ENCODE measurements at regions not wholly inside any gene's neighbourhood (a gene's known extent, or its start where the extent isn't known, plus 50 kb on each side); places are given as distances from the start of the nearest gene placed in this dataset.

GRCh38 chr20:40808936-40809335 lies 119.9 kb upstream of the MAFB start:
- DNase-seq: no peak

DNA sequence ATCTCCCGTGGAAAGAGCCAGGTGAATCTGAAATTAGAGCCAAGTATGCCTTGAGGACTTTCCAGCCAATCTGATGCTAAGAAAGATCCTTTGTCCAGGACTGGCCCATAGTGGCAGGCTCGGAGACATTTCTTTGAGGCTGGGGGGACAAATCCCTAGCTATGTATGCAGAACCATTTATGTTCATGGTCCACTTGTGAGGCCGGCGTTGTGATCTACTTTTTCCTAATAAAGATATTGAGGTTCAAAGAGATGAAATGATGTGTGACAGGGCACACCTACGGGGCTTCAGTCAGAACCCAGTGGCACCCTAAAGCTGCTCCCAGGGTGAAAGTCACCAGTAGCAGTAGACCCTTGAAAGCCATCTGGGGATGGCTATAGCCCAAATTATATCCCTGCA lies 120.3 kb upstream of the MAFB start:
- no peak for DNase-seq

DNA sequence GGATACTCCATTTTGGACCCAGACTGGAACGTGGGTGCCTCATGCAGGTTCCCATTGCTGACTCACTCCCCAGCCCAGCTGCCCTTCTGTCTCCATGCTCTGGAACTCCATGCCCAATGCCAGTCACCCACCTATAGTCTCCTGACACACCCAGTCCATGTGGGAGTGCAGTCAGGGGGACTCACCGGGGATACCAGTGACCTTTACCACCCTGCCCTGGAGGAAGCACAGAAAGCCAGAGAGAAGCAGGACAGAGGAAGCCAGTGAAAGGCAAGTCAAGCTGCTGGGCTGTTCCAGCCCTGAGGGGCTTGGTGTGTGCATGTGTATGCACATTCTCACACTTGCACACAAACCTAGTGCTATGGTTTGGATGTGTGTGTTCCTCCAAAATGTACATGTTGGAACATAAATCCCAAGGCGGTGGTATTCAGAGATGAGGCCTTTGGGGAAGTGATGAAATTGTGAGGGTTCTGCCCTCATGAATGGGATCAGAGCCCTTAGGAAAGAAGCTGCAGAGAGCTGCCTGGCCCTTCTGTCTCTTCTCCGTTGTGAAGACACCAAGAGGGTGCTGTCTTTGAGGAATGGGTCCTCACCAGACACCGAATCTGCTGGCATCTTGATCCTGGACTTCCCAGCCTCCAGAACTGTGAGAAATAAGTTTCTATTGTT lies 121.4 kb upstream of the MAFB start:
- DNase-seq: no peak

DNA sequence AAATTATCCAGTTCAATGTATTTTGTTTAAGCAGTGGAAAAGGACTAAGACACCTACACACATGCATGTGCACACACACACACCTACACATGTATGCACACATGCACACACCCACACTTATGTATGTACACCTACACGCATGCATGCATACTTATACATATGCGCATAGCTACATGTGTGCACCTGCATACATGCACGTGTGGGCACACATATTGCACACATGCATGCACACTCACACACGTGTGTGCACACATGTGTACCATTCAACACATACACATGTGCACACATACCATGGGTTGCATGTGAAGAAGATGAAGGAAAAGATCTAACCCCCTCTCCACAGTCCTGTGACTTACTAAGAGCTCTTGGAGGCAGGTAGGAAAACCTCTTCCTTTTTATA lies 122.0 kb upstream of the MAFB start:
- DNase-seq: no peak

DNA sequence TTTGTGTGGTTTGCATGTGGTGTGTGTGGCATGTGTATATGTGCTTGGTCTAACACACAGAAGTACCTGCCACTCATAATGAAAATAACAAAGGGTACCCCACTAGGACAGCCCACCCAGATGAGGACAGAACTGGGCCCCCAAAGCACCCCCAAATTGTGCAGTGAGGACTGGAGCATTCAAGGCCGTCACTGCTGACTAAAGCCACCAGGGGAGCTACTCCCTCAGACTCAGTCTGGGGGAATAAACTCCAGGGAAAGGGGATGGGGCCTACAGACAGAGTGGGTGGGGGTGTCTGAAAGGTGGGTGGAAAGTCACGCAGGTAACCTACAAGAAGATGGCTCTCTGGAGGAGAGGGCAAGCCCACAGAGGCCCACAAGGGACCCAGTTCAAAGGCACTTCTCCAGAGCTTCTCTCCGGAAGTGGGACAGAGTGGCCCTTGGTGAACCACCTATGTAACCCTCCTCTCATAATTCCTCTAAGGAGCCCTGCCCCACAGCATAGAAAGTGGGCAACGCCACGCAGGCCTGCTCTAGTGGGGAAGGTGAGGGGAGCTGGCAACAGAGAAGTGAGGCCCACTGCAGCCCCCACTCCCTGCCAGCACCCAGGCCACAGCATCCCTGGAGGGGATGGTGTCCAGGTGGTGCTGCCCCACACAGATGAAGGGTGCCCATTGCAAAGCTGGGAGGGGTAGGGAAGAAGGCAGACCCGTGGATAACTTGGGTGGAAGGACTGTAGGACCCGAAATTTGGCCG lies 122.8 kb upstream of the MAFB start:
- DNase-seq: no peak

DNA sequence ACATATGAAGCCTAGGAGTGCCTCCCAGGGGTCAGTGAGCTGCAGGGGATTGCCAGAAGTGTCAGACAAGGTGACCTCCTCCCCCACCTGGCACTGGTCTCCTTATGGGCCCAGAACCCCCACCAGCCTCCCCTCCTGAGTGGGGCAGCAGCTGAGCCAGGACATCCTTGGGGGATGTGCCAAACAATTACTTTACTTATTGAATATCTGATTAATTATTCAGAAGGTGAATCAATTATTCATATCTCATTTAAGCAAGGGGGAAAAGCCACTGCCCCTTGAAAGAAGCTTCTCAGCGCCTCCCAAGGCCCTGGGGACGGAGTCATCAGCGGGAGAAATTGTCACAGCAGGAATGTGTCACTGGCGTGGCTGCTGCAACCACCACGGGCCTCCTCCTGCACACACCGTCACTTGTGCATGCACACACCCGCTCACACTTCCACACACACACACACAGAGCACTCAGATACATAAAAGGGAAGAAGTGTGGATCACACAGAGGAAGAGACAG lies 123.4 kb upstream of the MAFB start:
- no peak for DNase-seq

GRCh38 chr20:40813029-40813431 lies 124.0 kb upstream of the MAFB start:
- no peak for DNase-seq

DNA sequence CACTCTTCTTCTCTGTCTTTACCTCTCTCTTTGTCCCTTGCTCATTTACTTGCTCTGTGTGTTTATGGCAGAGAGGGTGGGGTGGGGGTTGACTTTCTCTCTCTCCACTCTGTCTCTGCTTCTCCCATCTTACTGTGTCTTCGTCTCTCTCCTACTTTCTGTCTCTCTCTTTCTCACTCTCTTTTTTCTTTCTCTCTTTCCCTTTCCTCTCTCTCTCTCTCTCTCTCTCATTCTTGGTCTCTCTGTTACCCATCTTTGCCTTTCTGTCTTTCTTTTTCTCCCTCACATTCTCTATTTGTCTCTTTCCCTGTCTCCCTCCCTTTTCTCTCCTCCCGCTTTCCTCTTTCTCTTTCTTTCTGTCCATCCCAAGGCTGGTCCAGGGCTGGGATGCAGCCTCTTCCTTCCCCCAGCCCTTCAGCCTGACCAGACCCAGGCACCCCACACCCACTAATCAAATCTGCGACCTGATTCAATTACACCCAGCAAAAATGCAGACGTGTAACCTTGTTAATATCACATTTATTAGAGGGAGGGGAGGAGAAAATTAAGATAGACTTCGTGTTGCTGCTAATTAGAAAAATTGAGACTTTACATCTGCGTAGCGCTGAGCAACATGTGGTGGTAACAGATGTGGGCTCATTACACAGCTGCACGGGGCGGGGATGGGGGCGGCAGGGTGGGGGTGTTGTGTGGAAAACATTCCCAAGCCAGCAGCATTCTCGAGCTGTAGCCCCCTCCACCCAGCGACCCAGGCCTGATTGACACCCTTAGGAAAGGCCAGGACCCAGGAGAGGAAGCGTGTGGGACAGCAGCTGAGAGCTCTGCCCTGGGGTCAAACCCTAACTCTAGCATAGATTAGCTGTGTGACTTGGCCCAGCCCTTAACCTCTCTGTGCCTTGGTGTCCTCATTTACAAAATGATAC lies 124.9 kb upstream of the MAFB start:
- DNase-seq: no peak

- DNase-seq: no peak
Measured at GRCh38 chr20:40814631-40814960, 125.6 kb upstream of the MAFB start.

DNA sequence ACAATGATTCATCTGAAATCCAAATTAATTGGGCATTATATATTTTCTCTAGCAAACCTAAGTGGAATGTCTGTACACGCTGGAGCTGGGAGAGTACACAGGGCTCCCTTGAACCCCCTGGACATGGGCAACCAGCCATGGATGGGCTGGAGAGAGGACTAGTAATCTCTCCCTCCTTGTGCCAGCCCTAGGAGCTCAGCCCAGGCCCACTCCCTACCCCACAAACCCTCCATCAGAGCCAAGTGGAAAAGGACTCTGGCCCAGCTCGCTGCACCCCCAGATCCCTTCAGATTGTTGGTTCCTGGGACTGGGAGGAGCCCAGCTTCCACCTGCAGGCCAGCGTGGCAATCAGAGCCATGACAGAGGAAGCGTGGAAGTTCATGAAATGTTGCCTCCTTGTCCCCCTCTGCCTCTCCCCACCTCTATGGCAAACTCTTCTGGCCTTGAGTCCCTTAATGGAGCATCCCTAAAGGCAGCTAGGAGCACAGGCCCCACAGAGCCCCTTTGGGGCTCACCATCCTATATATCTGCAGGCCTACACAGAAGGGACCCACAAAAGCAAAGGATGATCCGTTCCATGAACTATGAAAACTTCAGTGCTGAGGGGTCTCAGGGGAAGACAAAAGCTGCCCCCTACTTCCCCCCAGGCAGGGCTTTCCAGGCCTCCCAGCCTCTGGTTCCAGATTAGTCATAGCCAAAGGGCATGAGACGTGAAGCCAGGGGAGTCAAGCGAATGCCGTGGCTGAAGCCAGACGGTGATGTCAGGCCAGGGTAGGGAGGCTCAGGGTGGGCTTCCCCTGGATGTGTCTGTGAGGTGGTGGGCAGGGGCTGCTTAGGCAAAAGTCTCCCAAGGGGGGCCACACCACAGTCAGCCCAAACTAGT lies 126.4 kb upstream of the MAFB start:
- no peak for DNase-seq

DNA sequence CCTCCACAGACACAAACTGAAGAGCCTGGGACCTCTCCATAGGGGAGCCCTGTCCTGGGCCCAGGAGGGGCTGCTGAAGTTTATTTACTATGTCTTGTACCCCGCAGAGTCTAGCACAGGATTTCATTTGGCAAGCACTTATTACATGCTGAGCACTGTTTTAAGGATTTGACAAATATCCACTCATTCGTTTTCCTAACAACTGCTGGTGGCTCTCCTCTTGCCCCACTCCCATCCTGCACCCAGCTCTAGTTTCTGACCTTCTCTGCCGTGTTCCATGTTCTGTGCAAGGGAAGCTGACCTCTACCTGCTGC lies 127.0 kb upstream of the MAFB start:
- DNase-seq: no peak

DNA sequence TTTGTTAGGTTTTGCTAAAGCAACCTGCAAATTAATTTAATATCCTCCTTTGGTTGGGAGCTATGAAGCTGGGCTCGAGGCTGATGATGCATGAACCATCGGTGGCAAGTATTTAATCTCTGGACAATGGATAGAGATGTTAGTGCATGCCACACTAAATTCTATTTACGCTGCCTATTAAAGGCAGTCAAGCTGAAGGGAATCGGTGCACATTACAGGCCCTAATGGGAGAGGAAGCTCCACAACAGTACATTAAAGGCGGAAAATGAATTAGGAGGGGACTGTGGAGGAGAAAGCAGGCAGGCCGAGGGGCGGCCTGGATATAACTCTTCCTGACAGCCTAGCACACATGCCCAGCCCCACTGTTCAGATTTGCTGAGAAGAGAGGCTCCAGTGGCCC lies 132.4 kb upstream of the MAFB start:
- DNase-seq: no peak

DNA sequence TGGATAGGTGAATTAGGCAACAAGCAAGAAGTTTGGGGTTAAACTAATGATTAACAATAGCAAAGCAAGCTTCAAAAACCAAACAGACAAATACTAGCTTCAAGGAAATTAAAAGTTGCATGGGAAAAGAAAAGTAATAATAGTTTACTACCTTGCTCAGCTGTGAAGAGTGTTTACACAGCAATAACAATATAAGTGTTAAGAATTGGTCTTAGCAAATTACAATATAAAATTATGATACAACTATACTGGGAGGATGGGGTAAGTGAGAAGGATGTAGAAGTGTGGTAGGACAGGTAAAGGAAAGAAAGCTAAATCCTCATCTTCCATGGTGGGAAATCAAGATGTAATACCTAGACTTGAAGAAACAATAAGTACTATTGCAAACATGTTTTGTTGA lies 137.7 kb upstream of the MAFB start:
- DNase-seq: no peak

GRCh38 chr20:40835321-40835720 lies 146.3 kb upstream of the MAFB start:
- DNase-seq: no peak

GRCh38 chr20:40838509-40838908 lies 149.5 kb upstream of the MAFB start:
- no peak for DNase-seq

DNA sequence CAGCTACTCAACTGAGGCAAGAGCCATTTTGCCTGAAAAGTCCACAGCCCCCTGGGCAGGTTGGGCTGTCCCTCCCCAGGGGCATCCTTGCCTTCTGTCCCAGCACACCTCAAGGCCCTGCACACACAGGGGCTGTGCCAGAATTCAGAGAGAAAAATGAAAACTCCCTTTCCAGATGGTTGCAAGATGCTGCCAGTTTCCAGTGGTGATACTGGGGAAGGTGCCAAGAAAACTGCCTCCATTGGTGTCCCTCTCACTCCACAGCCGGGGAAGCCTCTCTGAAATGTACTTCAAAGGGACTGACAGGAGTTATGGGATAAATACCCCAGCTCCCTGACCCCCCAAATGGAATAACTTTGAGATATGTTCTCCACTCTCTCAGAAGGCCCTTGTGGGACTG lies 154.2 kb upstream of the MAFB start:
- DNase-seq: no peak

GRCh38 chr20:40844332-40844731 lies 155.3 kb upstream of the MAFB start:
- no peak for DNase-seq

DNA sequence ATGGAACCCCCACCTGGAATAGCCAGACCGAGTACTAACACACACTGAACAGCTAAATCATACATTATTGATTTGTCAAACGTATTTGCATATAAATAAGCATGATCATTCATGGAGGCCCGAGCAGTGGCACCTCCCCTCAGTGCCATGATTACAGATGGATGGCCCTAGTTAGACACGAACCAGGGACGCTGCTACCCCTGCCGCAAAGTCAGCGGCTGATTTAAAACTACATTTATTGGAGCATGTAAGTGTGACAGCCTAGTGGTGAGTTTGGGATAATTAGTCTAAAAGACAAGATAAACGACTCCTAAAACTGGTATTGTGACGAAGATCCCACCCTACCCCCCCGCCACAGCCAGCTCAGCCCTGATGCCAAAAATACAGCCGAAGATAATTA lies 159.1 kb upstream of the MAFB start:
- no peak for DNase-seq

DNA sequence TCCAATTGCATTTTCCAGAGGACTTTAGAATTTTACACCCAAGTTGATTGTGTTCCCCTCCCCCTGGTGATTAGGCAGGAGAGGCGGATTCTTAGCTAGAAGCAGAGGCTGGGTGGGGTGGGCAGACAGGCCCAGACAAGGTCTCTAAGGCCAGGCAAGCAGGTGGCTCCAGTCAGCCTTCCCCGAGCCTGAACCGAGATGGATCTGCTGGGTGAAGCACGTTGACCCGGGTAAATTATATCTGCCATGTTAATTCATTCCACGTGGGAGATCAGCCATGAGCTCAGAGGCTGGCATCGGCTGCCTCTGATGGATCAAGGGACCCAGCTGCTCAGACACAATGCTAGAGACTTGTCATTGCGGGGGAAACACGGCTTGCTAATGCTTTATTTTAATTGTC lies 159.5 kb upstream of the MAFB start:
- DNase-seq: no peak

DNA sequence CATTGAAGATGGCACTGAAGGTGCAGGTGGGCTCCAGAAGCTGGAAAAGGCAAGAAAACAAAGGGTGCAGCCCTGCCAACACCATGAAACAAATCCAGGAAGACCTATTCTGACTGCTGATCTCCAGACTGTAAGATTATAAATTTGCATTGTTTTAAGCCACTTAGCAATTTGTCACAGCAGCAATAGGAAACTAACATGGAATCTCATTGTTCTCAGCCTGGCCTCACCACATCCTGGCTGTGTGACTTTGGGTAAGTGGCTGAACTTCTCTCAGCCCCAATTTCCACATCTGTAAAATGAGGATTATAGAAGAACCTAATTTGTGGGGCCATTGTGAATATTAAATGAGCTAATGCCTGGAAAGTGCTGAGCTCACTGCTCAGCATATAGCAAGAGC lies 160.4 kb upstream of the MAFB start:
- no peak for DNase-seq

DNA sequence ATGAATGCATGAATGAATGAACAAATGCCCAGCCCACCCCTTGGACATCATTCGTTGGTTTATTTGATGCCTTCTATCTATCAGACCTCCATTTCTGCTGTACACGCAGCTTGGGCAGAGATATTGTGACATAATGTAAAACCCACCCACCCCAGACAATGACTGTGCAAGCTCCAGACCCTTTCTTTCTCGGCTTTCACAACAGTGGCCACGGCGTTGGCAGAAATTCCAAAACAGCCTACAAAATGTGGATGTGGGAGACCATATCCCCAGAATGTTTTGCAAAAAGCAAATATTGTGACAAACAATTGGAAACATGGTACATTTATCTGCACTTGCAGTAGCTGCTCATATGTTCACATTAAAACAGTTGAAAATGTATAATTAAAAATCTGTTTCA lies 162.0 kb upstream of the MAFB start:
- DNase-seq: no peak

GRCh38 chr20:40855269-40855668 lies 166.2 kb upstream of the MAFB start:
- DNase-seq: no peak

- no peak for DNase-seq
Measured at GRCh38 chr20:40856653-40857052, 167.6 kb upstream of the MAFB start.

Measured in DMS79 treated with DMSO at 0.1 percent for 48 hours (cell line).